ENCODE measurements at regions not wholly inside any gene's neighbourhood (a gene's known extent, or its start where the extent isn't known, plus 50 kb on each side); places are given as distances from the start of the nearest gene placed in this dataset.

DNA sequence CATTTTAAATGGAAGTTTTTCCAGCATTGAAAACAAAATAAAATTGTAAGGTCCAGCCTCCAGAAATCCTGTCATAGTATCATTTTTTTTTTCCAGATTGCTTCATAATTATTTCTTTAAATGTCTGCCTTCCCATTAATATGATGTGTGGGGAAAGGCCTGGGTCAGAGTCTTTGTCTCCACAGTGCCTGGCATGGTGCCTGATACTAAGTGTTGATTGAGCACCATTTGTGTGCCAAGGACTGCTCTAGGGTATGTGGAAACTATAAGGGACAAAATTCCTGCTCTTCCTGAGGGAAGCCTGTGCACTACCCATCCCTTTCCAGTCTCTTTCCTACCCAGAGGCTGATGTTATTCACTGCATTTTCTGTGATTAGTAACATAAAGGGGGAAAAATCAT lies 53.1 kb upstream of the BEND4 start:
- H3K4me3 ChIP-seq (ENCODE audit: low read length) = no peak overlapping the region
- no peak for DNase-seq (ENCODE audit: low read depth)
- TF ChIP-seq, protein P1, sequence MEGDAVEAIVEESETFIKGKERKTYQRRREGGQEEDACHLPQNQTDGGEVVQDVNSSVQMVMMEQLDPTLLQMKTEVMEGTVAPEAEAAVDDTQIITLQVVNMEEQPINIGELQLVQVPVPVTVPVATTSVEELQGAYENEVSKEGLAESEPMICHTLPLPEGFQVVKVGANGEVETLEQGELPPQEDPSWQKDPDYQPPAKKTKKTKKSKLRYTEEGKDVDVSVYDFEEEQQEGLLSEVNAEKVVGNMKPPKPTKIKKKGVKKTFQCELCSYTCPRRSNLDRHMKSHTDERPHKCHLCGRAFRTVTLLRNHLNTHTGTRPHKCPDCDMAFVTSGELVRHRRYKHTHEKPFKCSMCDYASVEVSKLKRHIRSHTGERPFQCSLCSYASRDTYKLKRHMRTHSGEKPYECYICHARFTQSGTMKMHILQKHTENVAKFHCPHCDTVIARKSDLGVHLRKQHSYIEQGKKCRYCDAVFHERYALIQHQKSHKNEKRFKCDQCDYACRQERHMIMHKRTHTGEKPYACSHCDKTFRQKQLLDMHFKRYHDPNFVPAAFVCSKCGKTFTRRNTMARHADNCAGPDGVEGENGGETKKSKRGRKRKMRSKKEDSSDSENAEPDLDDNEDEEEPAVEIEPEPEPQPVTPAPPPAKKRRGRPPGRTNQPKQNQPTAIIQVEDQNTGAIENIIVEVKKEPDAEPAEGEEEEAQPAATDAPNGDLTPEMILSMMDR (conservative IDR thresholded peaks at IDR 0.05; ENCODE audit: low read depth, low read length) = no peak

DNA sequence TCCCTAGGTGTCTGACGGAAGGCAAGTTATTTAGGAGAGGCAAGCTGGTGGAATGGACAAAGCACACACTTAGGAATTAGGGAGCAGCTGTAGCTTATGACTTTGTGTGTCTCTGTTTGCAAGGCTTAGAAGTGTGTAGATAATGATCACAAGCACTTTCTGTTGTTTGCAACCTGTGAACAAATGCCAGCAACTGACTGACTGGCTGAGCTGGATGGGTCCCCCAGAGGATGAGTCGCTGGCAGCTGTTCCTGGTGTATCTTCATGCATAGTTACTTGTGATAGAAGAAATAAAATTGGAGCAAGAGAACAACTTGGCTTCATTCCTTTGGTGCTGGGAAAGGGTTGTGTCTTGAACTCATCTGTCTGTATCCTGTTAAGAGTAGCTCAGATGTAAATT lies 64.2 kb upstream of the BEND4 start:
- no peak overlapping the region for H3K4me3 ChIP-seq (ENCODE audit: low read length)
- TF ChIP-seq, protein P1 (conservative IDR thresholded peaks at IDR 0.05; ENCODE audit: low read depth, low read length) = no peak
- no peak for DNase-seq (ENCODE audit: low read depth)

DNA sequence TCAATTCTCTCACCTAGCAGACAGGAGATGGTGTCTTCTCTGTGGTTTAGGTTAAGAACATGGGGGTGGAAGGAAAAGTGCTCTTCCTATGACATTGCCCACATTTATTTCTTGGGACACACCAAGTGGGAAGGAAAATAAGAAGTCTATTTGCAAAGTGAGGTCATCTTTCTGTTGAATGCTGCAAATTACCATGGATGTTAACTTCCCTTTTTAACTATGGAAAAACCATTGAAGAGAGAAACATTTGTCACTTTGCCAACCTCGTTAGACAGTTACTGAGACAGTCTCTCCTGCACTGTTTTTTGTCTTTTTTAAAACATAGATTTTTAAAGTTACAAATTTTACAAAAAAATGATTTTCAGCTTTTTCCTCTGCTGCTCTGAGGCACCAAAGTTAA lies 72.8 kb upstream of the BEND4 start:
- H3K4me3 ChIP-seq (ENCODE audit: low read length) = no peak overlapping the region
- TF ChIP-seq, protein P1 (conservative IDR thresholded peaks at IDR 0.05; ENCODE audit: low read depth, low read length) = no peak
- no peak for DNase-seq (ENCODE audit: low read depth)

DNA sequence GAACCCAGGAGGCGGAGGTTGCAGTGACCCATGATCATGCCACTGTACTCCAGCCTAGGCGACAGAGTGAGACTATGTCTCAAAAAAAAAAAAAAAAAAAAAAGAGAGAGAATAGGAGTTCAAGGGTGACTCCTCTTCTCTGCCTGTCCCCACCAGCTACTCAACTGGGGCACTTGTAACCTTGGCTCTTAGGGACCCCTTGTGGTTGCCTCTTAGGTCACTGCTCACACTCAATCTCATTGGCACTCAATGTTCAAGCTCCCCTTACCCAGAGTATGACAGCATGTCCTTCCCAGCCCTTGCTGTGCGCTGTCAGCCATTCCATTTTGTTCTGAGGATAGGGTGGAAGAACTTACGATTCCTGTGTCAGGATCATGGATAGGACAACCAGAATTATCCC lies 82.4 kb upstream of the BEND4 start:
- no peak overlapping the region for H3K4me3 ChIP-seq (ENCODE audit: low read length)
- DNase-seq (ENCODE audit: low read depth) = no peak
- TF ChIP-seq, protein P1 (conservative IDR thresholded peaks at IDR 0.05; ENCODE audit: low read depth, low read length) = no peak

DNA sequence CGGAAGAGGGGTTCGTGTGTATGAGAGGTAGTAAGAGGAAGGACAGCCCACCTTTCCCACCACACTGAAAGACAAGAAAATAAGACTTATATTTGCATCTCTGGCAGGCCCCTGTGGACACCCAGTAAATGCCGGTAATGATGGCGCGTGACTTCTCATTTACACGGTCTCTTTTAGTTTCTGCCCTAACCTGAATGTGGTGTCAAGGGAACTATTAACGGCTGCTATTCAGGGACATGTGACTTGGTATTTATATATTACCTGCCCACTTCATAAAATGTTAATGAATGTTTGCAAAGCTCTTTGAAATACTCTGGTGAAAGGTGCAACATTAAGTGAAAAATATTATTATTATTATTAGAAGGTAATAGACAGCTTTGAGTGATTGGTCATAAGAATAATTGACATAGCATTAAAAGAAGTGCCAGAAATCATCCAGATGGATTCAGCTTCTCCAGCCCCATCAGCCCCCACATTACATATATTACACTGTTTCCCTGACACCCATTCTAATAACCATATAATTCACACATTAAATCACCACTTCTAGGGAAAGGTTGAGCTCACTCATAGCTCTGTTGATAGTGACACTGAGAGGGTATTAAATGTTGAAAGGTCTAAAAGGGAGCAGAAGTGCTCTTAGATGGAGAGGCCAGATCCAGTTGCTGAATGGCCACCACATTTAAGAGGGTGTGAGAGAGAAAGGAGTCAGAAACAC lies 83.0 kb upstream of the BEND4 start:
- DNase-seq (ENCODE audit: low read depth) = no peak
- TF ChIP-seq, protein P1 (conservative IDR thresholded peaks at IDR 0.05; ENCODE audit: low read depth, low read length) = no peak
- no peak overlapping the region for H3K4me3 ChIP-seq (ENCODE audit: low read length)

DNA sequence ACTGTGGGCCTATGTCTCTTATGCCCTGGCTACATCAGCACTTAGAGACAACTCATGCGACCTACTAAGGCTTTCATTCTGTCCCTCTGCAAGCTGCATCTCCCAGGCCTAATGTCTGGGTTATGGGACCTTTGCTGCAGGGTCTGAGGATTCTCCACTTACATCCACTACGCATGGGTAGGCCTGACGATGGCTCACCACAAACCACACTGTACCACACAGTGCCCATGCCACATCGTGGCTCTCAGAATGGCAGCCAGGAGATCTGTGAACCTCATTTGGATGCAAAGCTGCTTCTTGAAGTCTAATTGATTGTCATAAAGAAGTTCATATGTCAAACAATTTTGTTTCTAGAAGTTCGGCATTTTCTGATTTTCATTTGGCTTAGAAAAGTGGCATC lies 84.6 kb upstream of the BEND4 start:
- DNase-seq (ENCODE audit: low read depth) = no peak
- TF ChIP-seq, protein P1 (conservative IDR thresholded peaks at IDR 0.05; ENCODE audit: low read depth, low read length) = no peak
- H3K4me3 ChIP-seq (ENCODE audit: low read length) = no peak overlapping the region

DNA sequence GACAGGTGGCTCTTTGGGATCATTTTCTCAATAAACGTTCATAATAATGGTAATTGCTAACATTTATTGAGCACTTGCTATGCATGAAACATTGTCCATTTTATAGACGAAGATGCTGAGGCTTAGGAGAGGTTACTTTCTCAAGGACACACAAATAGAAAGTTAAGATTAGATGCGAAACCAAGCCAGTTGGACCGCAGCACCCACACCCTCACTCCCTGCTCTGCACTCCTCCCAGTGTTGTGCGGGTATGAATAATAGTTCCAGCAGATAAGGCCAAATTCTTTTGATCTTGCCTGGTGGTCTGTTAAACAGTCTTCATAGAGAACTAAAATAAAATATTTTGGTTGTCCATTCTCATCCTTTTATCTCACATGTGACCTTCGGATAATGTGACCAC lies 85.0 kb upstream of the BEND4 start:
- TF ChIP-seq, protein P1 (conservative IDR thresholded peaks at IDR 0.05; ENCODE audit: low read depth, low read length) = no peak
- no peak for DNase-seq (ENCODE audit: low read depth)
- no peak overlapping the region for H3K4me3 ChIP-seq (ENCODE audit: low read length)

Data from retinal pigment epithelial cell (primary cell).